ENCODE measurements at regions not wholly inside any gene's neighbourhood (a gene's known extent, or its start where the extent isn't known, plus 50 kb on each side); places are given as distances from the start of the nearest gene placed in this dataset.
"Not testable (repeated sequence)": the region's sequence is repeated elsewhere in the genome, so short reads cannot be mapped to it uniquely, and the experiment has no call there.

DNA sequence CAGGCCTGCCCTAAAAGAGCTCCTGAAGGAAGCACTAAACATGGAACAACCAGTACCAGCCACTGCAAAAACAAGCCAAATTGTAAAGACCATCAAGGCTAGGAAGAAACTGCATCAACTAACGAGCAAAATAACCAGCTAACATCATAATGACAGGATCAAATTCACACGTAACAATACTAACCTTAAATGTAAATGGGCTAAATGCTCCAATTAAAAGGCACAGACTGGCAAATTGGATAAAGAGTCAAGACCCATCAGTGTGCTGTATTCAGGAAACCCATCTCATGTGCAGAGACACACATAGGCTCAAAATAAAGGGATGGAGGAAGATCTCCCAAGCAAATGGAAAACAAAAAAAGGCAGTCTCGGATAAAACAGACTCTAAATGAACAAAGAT is 117.7 kb upstream of the ETV3 start:
- in situ Hi-C loops (cut with HindIII; ENCODE audit: low pct_unique_long_range_greater_than_20kb, low sequenced_read_pairs): not testable (repeated sequence)

DNA sequence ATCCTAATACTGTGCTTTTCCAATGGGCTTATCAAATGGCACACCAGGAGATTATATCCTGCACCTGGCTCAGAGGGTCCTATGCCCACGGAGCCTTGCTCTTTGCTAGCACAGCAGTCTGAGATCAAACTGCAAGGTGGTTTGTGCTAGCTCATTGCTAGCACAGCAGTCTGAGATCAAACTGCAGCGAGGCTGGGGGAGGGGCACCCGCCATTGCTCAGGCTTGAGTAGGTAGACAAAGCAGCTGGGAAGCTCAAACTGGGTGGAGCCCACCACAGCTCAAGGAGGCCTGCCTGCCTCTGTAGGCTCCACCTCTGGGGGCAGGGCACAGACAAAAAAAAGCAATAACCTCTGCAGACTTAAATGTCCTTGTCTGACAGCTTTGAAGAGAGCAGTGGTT is 116.0 kb upstream of the ETV3 start:
- DNase-seq (ENCODE audit: low read depth, low spot score); in situ Hi-C loops (cut with HindIII; ENCODE audit: low pct_unique_long_range_greater_than_20kb, low sequenced_read_pairs): not testable (repeated sequence)

More for the DNA sequence above, 117.7 kb upstream of the ETV3 start:
- not testable (repeated sequence) for DNase-seq (ENCODE audit: low read depth, low spot score)

DNA sequence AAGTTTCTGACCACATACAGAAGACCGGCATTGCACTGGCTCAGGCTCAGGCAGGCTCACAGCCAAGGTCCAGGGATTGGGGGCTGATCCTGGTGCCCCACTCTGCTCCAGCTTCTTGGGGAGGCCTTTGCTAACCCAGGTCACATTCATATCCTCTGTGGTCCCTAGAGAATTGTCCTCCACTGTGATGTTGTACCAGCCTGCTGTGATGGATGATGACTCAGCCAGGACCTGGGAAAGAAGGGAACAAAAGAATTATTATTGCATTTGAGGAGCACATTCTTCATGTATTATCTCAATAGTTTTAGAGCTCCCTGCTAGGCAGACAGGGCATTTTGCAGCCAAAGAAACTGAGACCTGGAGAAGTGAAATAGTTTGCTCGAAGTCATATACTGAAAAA is 114.3 kb upstream of the ETV3 start:
- DNase-seq (ENCODE audit: low read depth, low spot score): no peak
- in situ Hi-C loops (cut with HindIII; ENCODE audit: low pct_unique_long_range_greater_than_20kb, low sequenced_read_pairs): no loop called here

GRCh38 chr1:157249739-157250138 is 111.5 kb upstream of the ETV3 start:
- in situ Hi-C loops (cut with HindIII; ENCODE audit: low pct_unique_long_range_greater_than_20kb, low sequenced_read_pairs): no loop called here
- no peak for DNase-seq (ENCODE audit: low read depth, low spot score)

- no peak for DNase-seq (ENCODE audit: low read depth, low spot score)
- in situ Hi-C loops (cut with HindIII; ENCODE audit: low pct_unique_long_range_greater_than_20kb, low sequenced_read_pairs): no loop called here
Measured at GRCh38 chr1:157249326-157249725, 111.1 kb upstream of the ETV3 start.

- DNase-seq (ENCODE audit: low read depth, low spot score); in situ Hi-C loops (cut with HindIII; ENCODE audit: low pct_unique_long_range_greater_than_20kb, low sequenced_read_pairs): not testable (repeated sequence)
Measured at GRCh38 chr1:157247764-157248049, 109.5 kb upstream of the ETV3 start.

DNA sequence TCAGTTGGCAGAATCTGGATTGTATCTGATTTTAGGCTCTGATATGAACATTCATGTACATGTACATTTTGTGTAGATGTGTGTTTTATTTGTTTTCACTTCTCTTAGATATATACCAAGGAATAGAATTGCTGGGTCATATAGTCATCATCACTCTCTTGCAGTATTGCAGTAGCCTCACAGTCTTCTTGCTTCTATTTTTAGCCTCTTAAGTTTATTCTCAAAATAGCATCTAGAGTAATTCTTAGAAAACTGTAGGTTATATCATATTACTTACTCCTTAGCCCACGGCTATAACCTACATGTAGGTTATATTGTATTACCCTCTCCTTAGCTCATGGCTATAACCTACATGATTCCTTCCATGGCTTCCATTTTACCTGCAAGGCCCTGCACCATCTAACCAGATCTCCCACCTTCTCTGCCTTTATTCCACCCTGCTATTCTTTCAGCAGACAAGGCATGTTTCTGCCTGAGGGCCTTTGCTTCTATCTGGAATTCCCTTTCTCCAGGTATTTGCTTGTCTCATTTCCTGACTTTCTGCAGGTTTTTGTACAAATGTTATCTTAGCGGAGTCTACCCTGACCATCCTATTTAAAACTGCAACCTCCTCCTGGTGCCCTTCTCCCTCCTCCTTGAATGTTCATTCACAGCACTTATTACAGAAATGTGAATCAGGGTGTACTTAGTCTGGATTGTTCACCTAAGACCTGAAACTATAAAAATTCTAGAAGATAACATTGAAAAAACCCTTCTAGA is 109.0 kb upstream of the ETV3 start:
- in situ Hi-C loops (cut with HindIII; ENCODE audit: low pct_unique_long_range_greater_than_20kb, low sequenced_read_pairs): no loop called here
- DNase-seq (ENCODE audit: low read depth, low spot score): no peak

DNA sequence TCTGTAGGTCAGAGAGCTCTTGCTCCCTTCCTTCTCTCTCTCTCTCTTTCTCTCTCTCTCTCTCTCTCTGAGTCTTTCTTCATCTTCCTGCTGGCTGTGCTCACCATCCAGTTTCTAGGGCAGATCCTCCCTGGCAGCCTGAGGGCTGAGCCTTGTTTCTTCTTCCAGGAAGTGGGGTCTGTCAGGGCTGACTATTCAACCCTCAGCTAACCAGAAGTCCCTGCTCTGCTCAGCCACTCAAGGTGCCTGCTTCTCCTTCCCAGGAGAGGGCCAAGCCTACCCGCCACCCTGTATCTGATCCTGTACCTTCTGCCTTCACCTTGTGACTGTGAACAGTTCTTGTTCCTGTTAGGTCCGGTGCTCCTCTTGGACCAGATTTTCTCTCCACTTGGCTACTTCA is 107.6 kb upstream of the ETV3 start:
- in situ Hi-C loops (cut with HindIII; ENCODE audit: low pct_unique_long_range_greater_than_20kb, low sequenced_read_pairs): no loop called here
- DNase-seq (ENCODE audit: low read depth, low spot score): no peak

- in situ Hi-C loops (cut with HindIII; ENCODE audit: low pct_unique_long_range_greater_than_20kb, low sequenced_read_pairs): no loop called here
- DNase-seq (ENCODE audit: low read depth, low spot score): no peak
Measured at GRCh38 chr1:157241185-157241538, 103.0 kb upstream of the ETV3 start.

- no peak for DNase-seq (ENCODE audit: low read depth, low spot score)
- in situ Hi-C loops (cut with HindIII; ENCODE audit: low pct_unique_long_range_greater_than_20kb, low sequenced_read_pairs): no loop called here
Measured at GRCh38 chr1:157240495-157241184, 102.4 kb upstream of the ETV3 start.

DNA sequence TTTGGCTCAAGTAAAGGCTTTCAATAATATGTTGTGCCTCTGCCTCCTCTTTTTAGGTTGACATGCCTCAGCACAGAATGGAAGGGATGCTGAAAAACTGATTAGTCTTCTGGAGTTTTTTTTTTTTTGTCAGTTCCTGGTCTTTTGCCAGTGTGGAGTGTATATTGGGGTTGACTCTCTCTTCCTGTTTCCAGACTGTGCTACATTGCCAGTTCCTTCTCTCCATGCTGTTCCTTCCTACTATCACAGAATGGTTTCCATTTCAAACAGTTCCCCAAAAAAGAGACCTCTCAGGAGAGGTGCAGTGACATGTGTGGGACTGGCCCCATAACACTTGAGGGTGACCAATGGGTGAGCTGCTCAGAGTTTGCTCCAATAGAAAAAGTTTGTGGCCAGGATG is 101.7 kb upstream of the ETV3 start:
- DNase-seq (ENCODE audit: low read depth, low spot score): no peak
- in situ Hi-C loops (cut with HindIII; ENCODE audit: low pct_unique_long_range_greater_than_20kb, low sequenced_read_pairs): no loop called here

GRCh38 chr1:157238585-157238984 is 100.4 kb upstream of the ETV3 start:
- DNase-seq (ENCODE audit: low read depth, low spot score): no peak
- in situ Hi-C loops (cut with HindIII; ENCODE audit: low pct_unique_long_range_greater_than_20kb, low sequenced_read_pairs): no loop called here

- in situ Hi-C loops (cut with HindIII; ENCODE audit: low pct_unique_long_range_greater_than_20kb, low sequenced_read_pairs): no loop called here
- no peak for DNase-seq (ENCODE audit: low read depth, low spot score)
Measured at GRCh38 chr1:157237981-157238380, 99.8 kb upstream of the ETV3 start.

DNA sequence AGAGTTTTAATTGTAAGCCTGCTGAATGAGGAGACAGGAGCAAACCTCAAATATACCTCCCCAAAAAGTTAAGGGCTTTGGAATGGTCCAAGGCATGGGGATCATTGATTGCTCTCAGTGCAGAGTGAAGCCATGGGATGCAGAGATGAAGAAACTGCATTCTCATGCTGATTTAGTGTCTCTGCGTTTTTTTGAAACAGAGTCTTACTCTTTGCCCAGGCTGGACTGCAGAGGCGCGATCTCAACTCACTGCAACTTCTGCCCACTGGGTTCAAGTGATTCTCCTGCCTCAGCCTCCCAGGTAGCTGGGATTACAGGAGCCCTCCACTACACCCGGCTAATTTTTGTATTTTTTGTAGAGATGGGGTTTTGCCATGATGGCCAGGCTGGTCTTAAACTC is 99.3 kb upstream of the ETV3 start:
- no peak for DNase-seq (ENCODE audit: low read depth, low spot score)
- in situ Hi-C loops (cut with HindIII; ENCODE audit: low pct_unique_long_range_greater_than_20kb, low sequenced_read_pairs): no loop called here

GRCh38 chr1:157236072-157236471 is 97.9 kb upstream of the ETV3 start:
- in situ Hi-C loops (cut with HindIII; ENCODE audit: low pct_unique_long_range_greater_than_20kb, low sequenced_read_pairs): no loop called here
- DNase-seq (ENCODE audit: low read depth, low spot score): no peak

GRCh38 chr1:157235307-157235706 is 97.1 kb upstream of the ETV3 start:
- in situ Hi-C loops (cut with HindIII; ENCODE audit: low pct_unique_long_range_greater_than_20kb, low sequenced_read_pairs): no loop called here
- no peak for DNase-seq (ENCODE audit: low read depth, low spot score)

- no peak for DNase-seq (ENCODE audit: low read depth, low spot score)
- in situ Hi-C loops (cut with HindIII; ENCODE audit: low pct_unique_long_range_greater_than_20kb, low sequenced_read_pairs): no loop called here
Measured at GRCh38 chr1:157234705-157235273, 96.6 kb upstream of the ETV3 start.

DNA sequence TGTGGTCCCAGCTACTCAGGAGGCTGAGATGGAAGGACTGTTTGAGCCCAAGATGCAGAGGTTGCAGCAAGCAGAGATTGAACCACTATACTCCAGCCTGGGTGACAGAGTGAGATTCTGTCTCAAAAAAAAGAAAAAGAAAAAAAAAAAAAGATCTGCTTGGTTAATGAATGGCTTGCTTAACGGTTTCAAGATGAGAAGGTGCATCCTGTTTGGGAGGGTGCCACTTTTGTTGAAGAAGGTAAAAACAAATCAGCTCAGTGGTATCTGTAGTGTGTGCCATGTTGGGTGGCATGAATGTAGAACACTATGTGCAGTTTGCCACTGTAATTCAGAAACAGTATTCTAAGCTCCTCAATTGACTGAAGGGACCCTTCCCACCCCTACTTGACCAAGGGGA is 94.9 kb upstream of the ETV3 start:
- in situ Hi-C loops (cut with HindIII; ENCODE audit: low pct_unique_long_range_greater_than_20kb, low sequenced_read_pairs): no loop called here
- DNase-seq (ENCODE audit: low read depth, low spot score): no peak

GRCh38 chr1:157231846-157232525 is 93.8 kb upstream of the ETV3 start:
- in situ Hi-C loops (cut with HindIII; ENCODE audit: low pct_unique_long_range_greater_than_20kb, low sequenced_read_pairs): no loop called here
- DNase-seq (ENCODE audit: low read depth, low spot score): no peak
